ELR (cell line): ENCODE measurements at regions not wholly inside any gene's neighbourhood (a gene's known extent, or its start where the extent isn't known, plus 50 kb on each side); places are given as distances from the start of the nearest gene placed in this dataset.

Source experiments
- DNase-seq: peaks from one replicate; pipeline ENCODE4 v3.0.0-alpha.2; 2015; ENCODE audit warnings: low read depth

GRCh38 chr13:111517641-111518010 lies 197.2 kb downstream of the TEX29 start:
- DNase-seq = no peak

GRCh38 chr13:111518161-111518792 lies 197.8 kb downstream of the TEX29 start:
- no peak for DNase-seq

- DNase-seq = no peak
These were observed 198.6 kb downstream of the TEX29 start for GRCh38 chr13:111519041-111519440.

- no peak for DNase-seq
These were observed 199.2 kb downstream of the TEX29 start for GRCh38 chr13:111519490-111520170.

GRCh38 chr13:111521030-111521429 lies 200.6 kb downstream of the TEX29 start:
- DNase-seq = no peak

- no peak for DNase-seq
These were observed 201.3 kb downstream of the TEX29 start for GRCh38 chr13:111521691-111522229.

- no peak for DNase-seq
These were observed 205.1 kb downstream of the TEX29 start for GRCh38 chr13:111525320-111526118.

GRCh38 chr13:111526922-111527321 lies 206.5 kb downstream of the TEX29 start:
- DNase-seq = no peak

GRCh38 chr13:111527614-111528229 lies 207.3 kb downstream of the TEX29 start:
- DNase-seq = no peak

GRCh38 chr13:111528513-111528912 lies 208.1 kb downstream of the TEX29 start:
- no peak for DNase-seq

GRCh38 chr13:111530137-111530870 lies 209.9 kb downstream of the TEX29 start:
- no peak for DNase-seq

GRCh38 chr13:111531505-111531904 lies 211.1 kb downstream of the TEX29 start:
- DNase-seq = no peak

GRCh38 chr13:111532111-111532510 lies 211.7 kb downstream of the TEX29 start:
- no peak for DNase-seq

GRCh38 chr13:111533900-111534683 lies 213.7 kb downstream of the TEX29 start:
- DNase-seq = no peak

GRCh38 chr13:111534751-111535522 lies 214.5 kb downstream of the TEX29 start:
- no peak for DNase-seq

GRCh38 chr13:111535523-111535811 lies 215.0 kb downstream of the TEX29 start:
- DNase-seq = no peak

- no peak for DNase-seq
These were observed 215.7 kb downstream of the TEX29 start for GRCh38 chr13:111536075-111536642.

GRCh38 chr13:111537115-111537728 lies 216.8 kb downstream of the TEX29 start:
- DNase-seq = no peak

GRCh38 chr13:111537843-111538499 lies 217.5 kb downstream of the TEX29 start:
- DNase-seq = no peak
